GM21447 (cell line): ENCODE measurements at regions not wholly inside any gene's neighbourhood (a gene's known extent, or its start where the extent isn't known, plus 50 kb on each side); places are given as distances from the start of the nearest gene placed in this dataset.
"Not testable (repeated sequence)": the region's sequence is repeated elsewhere in the genome, so short reads cannot be mapped to it uniquely, and the experiment has no call there.

ENCODE experiments used
- ATAC-seq: cut with Tn5 transposase; IDR thresholded peaks from one replicate; pipeline ENCODE4 v1.9.1; 2021; ENCODE audit not compliant: unreplicated experiment

DNA sequence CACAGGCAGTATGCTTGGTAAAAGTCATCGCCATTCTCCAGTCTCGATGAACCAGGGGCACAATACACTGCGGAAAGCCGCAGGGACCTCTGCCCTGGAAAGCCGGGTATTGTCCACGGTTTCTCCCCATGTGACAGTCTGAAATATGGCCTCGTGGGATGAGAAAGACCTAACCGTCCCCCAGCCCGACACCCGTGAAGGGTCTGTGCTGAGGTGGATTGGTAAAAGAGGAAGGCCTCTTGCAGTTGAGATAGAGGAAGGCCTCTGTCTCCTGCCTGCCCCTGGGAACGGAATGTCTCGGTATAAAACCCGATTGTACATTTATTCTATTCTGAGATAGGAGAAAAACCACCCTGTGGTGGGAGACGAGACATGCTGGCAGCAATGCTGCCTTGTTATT is 149.1 kb downstream of the TMEM121 start:
- ATAC-seq = not testable (repeated sequence)

DNA sequence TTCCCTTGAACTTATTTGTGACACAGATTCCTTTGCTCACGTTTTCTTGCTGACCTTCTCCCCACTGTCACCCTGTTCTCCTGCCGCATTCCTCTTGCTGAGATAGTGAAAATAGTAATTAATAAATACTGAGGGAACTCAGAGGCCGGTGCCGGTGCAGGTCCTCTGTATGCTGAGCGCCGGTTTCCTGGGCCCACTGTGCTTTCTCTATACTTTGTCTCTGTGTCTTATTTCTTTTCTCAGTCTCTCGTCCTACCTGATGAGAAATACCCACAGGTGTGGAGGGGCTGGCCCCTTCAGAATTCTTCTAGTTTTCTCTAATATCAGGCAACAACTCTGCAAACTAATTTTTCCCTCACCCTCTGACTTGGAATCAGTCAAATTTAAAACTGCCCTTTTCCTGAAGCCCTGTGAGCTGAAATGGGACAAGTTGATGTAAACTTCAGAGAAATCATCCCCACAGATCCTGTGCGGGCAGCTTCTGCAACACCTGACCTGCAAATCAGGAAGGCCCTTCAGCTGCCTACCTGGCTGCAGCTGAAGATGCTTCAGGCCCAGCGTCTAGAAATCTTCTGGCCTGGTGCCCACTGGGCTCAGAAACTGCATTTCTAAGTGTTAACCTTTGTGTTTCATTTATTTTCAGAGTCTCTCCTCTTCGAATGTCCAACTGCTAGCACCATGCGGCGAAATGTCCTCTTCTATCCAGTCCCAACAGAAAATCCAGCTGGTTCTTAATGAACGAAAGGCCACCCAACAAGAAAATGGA is 149.7 kb downstream of the TMEM121 start:
- not testable (repeated sequence) for ATAC-seq

DNA sequence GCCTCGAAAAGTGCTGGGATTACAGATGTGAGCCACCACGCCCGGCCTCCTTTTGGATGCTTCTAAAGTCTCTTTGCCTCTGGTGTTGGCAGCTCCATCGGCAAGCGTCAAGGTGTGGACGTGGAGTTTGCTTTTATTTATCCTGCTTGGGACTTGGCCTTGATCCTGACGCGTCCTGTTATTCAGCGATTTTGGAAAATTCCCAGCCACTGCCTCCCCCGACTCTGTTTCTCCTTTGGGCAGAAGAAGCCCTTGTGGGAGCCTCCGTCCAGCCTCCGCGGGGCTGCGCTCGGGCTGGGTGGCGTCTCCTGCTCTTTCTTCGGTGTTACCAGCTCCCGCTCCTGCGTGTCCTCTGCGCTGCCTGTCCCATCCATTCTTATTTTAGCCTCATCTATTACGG is 151.7 kb downstream of the TMEM121 start:
- ATAC-seq = not testable (repeated sequence)

DNA sequence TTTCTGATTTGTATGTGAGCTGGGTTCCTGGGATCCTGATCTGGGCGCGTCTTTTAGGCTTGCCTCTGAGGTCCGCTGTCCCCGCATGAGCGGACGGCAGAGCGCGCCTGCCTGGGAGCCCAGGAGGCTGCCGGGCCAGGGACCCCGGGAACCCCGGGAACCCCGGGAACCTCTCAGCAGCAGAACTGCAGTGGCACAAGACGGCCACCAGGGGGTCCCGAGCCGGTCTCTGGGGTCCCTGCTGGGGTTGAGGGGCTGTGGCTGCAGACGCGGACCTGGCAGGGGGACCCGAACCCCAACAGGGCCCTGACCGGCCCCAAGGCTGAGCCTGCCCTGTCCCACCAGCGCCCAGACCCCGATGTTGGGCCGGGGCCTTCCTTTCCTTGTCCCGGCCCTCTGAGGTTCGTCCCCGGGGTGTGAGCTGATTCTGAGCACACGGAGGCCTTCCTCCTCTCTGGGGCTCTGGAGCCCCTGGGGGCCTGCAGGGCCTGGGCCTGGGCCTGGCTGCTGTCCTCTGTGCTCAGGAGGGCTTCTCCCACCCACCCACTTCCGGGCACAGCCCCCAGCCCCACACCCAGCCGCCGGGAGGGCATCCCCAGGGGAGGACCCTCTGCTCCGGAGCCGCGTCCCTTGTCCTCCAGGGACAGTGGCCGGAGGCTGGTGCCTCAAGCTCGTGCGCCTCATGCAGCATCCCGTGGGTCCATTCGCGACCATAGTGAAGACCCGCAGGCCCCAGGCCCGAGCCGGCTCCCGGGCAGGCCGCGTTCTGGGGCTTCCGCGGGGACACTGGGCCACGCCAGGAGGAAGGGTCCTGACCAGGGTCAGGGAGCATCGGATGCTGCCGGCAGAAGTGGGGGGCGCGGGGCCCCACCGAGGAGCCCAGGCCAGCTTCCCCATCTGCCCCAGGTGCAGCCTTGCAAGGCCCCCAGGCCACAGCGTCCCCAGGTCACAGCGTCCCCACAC is 152.9 kb downstream of the TMEM121 start:
- not testable (repeated sequence) for ATAC-seq

DNA sequence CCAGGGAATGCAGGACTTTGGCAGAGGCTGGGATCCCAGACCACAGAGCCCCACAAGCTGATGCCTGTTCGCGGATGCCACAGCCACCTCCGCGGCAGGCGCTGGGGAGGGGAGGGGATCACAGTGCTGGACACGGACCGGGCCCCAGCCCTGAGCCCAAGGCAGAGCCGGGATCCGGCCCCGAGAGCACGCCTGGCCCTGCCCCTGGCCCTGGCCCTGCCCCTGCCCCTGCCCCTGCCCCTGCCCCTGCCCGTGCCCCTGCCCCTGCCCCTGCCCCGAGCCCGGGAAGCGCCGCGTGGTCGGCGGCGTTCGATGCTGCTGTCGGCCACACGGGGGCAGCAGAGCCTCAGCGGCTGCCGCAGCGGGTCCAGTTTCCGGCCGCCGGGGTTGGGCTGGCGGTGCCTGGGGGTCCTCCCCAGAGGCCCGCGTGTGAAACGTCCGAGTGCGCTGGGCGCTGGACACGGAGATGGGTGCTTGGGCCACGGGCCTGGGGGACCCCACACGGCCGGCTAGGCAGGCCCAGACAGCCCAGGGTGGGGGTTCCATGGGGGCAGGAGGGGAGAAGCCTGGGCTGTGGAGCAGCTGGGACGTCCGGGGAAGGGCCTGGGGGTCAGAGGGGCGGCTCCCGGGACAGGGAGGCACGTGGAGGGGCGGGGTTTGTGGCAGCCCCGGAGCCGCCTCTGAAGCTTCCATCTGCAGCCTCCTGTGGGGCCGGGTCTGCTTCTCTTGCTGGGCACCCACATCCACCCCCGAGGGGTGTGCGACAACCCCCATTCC is 153.8 kb downstream of the TMEM121 start:
- peak; percentile 43 for ATAC-seq

DNA sequence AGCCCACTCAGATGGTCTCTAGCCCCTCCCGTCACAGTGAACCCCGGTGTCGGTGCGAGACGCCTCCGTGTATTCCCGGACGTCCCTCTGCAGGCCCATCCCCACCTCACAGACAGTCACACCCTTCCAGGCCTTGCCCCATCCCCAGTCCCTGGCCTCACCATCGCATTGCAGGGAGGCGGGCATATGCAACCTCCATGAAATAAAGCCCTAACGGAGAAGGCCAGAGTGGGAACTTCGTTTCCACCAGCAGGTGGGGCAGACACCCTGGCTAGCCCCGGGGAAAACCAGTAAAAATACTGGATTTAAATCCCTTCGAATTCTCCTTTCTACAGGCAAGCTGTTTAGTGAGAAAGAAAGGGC is 154.3 kb downstream of the TMEM121 start:
- peak; percentile 47 for ATAC-seq

DNA sequence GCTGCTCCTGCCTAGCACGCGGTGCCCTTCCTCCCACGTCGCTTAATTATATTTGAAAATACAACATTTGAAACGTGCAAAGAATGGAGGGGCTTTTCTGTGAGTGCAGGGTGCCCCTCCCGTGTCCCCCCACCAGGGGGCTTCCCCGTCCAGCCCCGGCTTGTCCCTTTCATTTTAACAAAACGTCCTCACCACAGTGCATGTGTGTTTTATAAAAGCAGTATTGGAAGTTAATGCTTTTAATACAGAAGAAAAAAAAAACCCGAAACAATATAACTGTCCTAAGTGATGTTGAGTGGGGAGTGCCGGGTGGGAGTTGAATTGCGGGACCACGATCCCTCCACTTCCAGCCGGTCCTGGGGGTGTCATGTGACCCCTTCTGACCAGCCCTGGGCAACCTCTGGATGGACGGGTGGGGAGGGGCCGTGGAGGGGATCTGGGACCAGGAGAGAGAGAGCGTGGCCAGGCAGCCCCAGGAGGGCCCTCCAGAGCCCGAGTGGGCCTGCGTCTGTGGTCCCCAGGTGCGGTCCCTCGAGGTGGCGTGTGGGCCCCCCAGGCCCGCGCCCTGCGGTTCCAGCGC is 155.3 kb downstream of the TMEM121 start:
- not testable (repeated sequence) for ATAC-seq

DNA sequence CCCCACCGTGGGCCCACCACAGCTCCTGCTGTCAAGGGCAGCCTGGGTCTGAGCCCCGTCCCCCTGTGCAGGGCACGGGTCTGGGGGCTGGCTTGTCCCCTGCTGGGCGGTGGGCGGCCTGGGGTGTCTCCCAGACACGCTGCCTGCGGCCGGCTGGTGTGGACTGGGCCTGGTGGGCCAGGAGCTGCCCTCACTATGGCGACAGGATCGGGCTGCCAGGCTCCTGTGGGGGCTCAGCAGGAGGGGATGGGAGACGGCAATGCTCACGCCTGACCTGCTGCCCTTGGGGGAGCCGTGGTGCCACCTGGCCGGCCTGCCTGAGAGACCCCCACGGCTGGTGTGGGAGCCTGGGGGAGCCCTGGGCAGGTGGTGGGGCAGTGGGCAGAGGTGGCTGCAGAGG is 156.1 kb downstream of the TMEM121 start:
- not testable (repeated sequence) for ATAC-seq

DNA sequence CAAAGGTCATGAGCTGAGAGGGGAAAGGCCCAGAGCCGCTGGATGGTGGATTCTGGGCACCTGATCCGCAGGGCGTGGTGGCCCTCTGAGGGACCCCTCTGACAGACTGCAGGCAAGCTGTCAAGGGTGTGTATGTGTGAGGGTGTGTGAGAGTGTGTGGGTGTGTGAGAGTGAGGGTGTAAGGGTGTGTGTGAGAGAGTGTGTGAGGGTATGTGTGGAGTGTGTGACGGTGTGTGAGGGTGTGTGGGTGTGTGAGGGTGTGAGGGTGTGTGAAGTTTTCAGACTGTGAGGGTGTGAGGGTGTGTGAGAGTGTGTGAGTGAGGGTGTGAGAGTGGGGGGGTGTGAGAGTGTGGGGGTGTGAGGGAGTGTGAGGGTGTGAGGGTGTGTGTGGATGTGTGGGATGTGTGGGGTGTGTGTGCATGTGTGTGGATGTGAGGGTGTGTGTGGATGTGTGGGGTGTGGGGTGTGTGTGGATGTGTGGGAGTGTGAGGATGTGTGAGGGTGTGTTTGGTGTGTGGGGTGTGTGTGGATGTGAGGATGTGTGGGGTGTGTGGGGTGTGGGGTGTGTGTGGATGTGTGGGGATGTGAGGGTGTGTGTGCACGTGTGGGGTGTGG is 156.7 kb downstream of the TMEM121 start:
- no peak for ATAC-seq

DNA sequence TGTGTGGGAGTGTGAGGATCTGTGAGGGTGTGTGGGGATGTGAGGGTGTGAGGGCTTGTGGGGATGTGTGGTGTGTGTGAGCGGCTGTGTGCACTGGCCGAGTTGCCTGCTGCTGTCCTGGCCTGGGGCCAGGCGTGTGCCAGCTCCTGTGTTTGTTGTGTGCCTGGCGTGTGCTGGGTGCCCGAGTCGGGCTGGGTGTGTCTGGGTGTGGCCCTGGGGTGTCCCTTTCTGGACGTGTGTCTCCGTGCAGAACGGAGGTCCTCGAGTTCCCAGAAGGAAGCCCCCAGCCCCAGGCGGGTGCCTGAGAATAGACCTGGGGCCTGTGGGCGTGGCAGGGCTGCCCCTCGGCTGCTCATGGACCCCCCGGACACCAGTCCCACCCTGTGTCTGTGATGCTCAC is 157.7 kb downstream of the TMEM121 start:
- not testable (repeated sequence) for ATAC-seq

DNA sequence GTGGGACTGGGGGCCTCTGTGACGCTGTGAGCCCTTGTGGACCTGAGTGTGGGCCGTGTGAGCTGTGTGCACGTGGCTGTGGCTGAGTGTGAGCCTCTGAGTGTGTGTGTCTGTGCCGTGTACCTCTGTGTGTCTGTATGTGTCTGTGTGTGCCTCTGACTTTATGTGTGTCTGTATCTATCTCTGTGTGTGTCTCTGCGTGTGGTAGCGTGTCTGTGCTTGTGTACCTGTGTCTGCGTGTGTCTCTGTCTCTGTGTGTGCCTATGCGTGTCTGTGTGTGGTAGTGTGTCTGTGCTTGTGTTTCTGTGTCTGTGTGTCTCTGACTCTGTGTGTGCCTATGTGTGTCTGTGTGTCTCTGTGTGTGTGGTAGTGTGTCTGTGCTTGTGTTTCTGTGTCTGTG is 158.2 kb downstream of the TMEM121 start:
- ATAC-seq = not testable (repeated sequence)

DNA sequence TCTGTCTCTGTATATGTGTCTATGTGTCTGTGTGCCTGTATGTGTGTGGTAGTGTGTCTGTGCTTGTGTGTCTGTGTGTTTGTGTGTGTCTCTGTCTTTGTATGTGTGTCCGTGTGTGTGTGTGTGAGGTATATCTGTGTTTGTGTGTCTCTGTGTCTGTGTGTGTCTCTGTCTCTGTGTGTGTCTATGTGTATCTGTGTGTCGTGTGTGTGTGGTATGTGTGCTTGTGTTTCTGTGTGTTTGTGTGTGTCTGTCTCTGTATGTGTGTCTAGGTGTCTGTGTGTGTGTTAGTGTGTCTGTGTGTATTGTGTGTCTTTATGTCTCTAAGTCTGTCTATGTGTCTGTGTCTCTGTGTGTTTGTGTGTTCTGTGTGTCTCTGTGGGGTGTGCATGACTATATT is 158.6 kb downstream of the TMEM121 start:
- no peak for ATAC-seq

DNA sequence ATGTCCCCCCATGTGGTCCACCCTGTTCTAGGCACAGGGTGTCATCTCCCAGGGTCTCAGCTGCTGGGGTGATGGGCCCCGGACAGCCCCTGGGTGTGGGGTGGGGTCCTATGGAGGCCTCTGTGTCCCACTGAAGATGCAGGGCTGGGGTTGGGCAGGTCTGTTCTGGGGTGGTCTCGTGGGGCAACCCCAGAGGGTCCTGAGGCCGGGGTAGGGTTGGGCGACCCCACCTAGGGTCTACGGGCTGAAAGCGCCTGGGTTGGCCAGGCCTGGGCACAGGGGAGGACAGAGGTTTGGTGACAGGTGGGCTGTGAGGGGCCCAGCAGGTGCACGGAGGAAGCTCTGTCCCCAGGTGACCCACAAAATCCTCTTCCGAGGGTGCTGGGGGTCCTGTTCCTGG is 159.2 kb downstream of the TMEM121 start:
- peak; percentile 0 for ATAC-seq

DNA sequence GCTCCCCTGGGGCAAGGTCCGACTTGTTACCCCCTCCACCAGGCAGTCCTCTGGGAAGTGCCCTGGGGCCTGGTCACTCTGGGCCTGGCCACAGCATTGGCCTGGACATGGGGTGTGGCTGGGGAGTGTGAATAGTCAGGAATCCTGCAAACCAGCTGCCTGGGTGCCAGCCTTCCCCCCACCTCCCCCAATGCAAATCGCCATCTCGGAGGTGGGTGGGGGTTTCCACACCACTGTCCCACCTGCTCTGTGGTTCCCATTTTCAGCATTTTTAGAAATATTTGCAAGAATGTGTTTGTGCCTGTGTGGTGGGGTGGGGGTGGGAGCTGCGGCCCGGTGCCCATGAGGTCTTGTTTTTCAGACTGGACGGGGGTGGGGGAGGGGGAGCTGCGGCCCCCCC is 159.7 kb downstream of the TMEM121 start:
- peak; percentile 33 for ATAC-seq

DNA sequence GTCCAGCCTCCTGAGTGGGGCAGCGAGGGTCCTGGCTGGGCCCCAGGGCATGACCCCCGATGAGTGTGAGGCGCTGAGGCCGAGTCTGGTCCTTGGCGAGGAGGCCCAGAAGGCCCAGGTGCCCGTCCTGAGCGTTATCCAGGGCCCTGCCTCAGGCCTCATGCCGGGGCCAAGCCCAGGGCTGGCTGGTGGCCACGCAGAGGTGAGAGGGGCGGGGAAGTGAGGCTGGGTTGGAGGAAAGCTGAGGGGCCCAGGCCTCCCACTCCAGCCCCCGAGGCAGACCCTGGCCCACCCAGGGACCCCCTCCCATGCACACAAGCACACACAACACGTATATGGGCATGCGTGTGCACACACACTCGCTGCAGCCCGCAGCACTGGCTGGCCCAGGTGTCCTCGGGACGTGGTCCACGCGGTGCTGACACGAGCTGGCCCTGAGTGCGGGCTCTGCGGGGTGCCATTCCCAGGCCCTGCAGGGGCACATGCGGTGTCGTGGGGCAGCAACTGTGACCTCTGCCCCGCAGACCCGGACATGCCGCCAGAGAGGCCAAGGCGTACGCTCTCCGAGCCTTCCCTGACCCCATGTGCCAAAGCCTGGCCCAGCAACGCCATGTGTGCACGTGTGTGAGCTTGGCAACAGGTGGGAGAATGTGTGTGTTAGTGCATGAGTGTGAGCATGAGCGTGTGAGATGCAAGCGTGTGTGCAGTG is 160.2 kb downstream of the TMEM121 start:
- peak; percentile 12 for ATAC-seq

DNA sequence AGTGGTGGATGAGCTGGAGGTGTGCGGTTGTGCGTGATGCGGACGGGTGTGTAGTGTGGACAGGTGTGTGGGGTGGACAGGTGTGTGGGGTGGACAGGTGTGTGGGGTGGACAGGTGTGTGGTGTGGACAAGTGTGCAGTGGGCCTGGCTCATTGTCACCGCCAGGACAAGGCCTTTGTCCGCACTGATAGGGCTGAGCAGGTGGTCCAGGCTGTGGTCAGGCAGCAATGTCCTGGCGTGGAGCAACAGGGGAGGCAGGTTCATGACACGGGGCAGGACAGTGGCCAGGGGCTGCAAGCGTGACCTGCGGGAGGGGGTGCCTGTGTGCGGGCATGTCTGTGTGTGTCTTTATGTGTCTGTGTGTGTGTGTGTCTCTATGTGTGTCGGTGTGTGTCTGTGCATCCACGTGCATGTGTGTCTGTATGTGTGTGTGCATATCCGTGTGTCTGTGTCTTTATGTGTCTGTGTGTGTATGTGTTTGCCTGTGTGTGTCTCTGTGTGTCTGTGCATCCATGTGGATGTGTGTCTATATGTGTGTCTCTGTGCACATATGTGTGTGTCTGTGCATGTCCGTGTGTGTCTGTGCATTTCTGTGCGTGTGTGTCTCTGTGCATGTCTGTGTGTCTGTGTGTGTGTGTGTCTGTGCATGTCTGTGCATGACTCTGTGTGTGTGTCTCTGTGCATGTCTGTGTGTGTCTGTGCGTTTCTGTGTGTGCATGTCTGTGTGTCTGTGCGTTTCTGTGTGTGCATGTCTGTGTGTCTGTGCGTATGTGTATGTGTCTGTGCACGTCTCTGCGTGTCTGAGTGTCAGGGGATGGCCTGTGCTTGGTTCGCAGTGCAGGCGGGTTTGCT is 161.0 kb downstream of the TMEM121 start:
- not testable (repeated sequence) for ATAC-seq

DNA sequence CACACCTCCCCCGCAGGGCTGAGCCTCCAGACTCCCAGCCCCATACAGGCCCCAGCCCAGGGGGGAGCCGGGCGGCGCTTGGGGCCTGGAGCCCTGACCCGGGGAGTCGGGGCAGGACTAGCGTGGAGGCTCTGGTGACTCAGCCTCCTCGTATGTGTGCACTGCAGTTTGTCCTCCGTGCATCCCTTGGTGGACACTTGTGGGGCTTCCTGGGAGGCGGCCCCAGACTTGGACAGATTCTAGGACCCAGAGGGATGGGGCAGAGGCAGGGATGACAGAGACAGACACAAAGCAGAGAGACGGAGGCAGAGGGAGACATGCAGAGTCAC is 161.6 kb downstream of the TMEM121 start:
- peak; percentile 32 for ATAC-seq

DNA sequence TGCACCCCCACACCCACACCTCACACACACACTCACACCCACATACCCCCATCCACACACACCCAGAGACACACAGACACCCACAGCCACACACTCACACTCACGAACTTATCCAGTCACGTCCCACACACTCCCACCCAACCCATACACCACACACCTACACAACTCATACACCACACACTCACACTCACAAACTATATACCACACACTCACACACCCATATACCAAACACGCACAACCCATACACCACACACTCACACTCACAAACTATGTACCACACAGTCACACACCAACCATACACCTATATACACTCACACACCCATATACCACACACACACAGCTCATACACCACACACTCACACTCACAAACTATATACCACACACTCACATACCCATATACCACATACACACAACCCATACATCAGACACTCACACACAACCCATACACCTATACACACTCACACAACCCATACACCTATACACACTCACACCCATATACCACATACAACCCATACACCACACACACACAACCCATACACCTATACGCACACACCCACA is 162.4 kb downstream of the TMEM121 start:
- not testable (repeated sequence) for ATAC-seq

DNA sequence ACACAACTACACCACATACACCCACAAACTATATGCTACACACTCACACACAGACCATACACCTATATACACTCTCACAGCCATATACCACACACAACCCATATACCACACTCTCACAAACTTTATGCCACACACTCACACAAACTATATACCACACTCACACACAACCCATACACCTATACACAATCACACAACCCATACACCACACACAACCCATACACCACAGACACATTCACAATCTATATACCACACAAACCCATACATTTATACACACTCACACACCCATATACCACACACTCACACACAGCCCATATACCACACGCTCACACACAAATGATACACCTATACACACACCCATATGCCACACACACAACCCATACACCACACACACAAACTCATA is 163.3 kb downstream of the TMEM121 start:
- ATAC-seq = no peak
